Neural progenitor cell (in vitro differentiated cells): ENCODE measurements at regions not wholly inside any gene's neighbourhood (a gene's known extent, or its start where the extent isn't known, plus 50 kb on each side); places are given as distances from the start of the nearest gene placed in this dataset.

Experiments used
- DNase-seq: peaks from one replicate; pipeline ENCODE4 v3.0.0-alpha.2; 2016; ENCODE audit warnings: low spot score
- H2AFZ ChIP-seq: fragments of 200-600 bp; sonication (generic); replicated peaks from 2 replicates; pipeline ENCODE4 v1.6.1; 2016; ENCODE audit warnings: antibody characterized with exemption
- H3F3A ChIP-seq: fragments of 200-600 bp; sonication (generic); 2 replicates; pipeline ENCODE4 v1.6.1; 2016; ENCODE audit warnings: antibody characterized with exemption, low read depth
- H3K27ac ChIP-seq: fragments of 200-600 bp; sonication (generic); 2 replicates; pipeline ENCODE4 v1.5.1; 2016; ENCODE audit warnings: mild to moderate bottlenecking
- H3K27me3 ChIP-seq: fragments of 200-600 bp; sonication (generic); 2 replicates; pipeline ENCODE4 v1.6.1; 2016; ENCODE audit warnings: mild to moderate bottlenecking, moderate library complexity
- H3K36me3 ChIP-seq: fragments of 200-600 bp; sonication (generic); 2 replicates; pipeline ENCODE4 v1.5.1; 2016
- H3K4me1 ChIP-seq: fragments of 200-600 bp; sonication (generic); 2 replicates; pipeline ENCODE4 v1.6.1; 2016; ENCODE audit warnings: mixed run types
- H3K4me2 ChIP-seq: fragments of 200-600 bp; sonication (generic); 2 replicates; pipeline ENCODE4 v1.6.1; 2016
- H3K4me3 ChIP-seq: fragments of 200-600 bp; sonication (generic); 2 replicates; pipeline ENCODE4 v1.5.1; 2016
- H3K79me2 ChIP-seq: fragments of 200-600 bp; sonication (generic); 2 replicates; pipeline ENCODE4 v1.6.1; 2016; ENCODE audit warnings: low read depth
- H3K9ac ChIP-seq: fragments of 200-600 bp; sonication (generic); 2 replicates; pipeline ENCODE4 v1.6.1; 2016
- H3K9me3 ChIP-seq: fragments of 200-600 bp; sonication (generic); 2 replicates; pipeline ENCODE4 v1.5.1; 2016; ENCODE audit warnings: low read depth
- H4K20me1 ChIP-seq: fragments of 200-600 bp; sonication (generic); 2 replicates; pipeline ENCODE4 v1.6.1; 2016; ENCODE audit warnings: low read depth
- H3K27ac Mint-ChIP-seq: 3 replicates; pipeline ENCODE4 v1.8.0; 2021; ENCODE audit warnings: mixed read lengths
- H3K27me3 Mint-ChIP-seq: 2 replicates; pipeline ENCODE4 v1.8.0; 2022; ENCODE audit warnings: low read depth, mild to moderate bottlenecking, inconsistent platforms, moderate library complexity, mixed read lengths; ENCODE audit not compliant: insufficient read depth
- H3K36me3 Mint-ChIP-seq: 3 replicates; pipeline ENCODE4 v1.8.0; 2021; ENCODE audit warnings: mixed read lengths
- H3K4me1 Mint-ChIP-seq: 3 replicates; pipeline ENCODE4 v1.8.0; 2021; ENCODE audit warnings: mixed read lengths
- H3K4me3 Mint-ChIP-seq: 3 replicates; pipeline ENCODE4 v1.8.0; 2021; ENCODE audit warnings: mild to moderate bottlenecking, moderate library complexity, mixed read lengths
- H3K9me3 Mint-ChIP-seq: 3 replicates; pipeline ENCODE4 v1.8.0; 2020; ENCODE audit warnings: mixed read lengths
- CTCF ChIP-seq: fragments of 200-600 bp; sonication (generic); IDR thresholded peaks from 2 replicates; pipeline ENCODE4 v1.5.1; 2017; ENCODE audit warnings: antibody characterized with exemption, mild to moderate bottlenecking
- EZH2 ChIP-seq: fragments of 200-600 bp; sonication (generic); IDR thresholded peaks from 2 replicates; pipeline ENCODE4 v1.6.1; 2017; ENCODE audit warnings: antibody characterized with exemption, mild to moderate bottlenecking, moderate library complexity
- EZH2phosphoT487 ChIP-seq: fragments of 200-600 bp; sonication (generic); IDR thresholded peaks from 2 replicates; pipeline ENCODE4 v1.6.1; 2017; ENCODE audit warnings: antibody characterized with exemption

GRCh38 chr6:53426667-53427270 is 78.0 kb upstream of the ELOVL5 start:
- H3K27ac ChIP-seq: no peak overlapping the region

GRCh38 chr6:53426117-53426516 is 77.4 kb upstream of the ELOVL5 start:
- Histone ChIP-seq H3K4me3 (no peak overlapping the region), H3K4me2 (no peak overlapping the region), H3K9ac (no peak overlapping the region), H2AFZ (no peak overlapping the region), H3K27ac (no peak overlapping the region), H4K20me1 (no peaks in the 10 kb centered on the region), H3K79me2 (no peaks in the 10 kb centered on the region), H3F3A (no peaks in the 10 kb centered on the region), H3K36me3 (no peaks in the 10 kb centered on the region), H3K9me3 (no peaks in the 10 kb centered on the region), H3K4me1 (no peaks in the 10 kb centered on the region), H3K27me3 (no peaks in the 10 kb centered on the region)
- DNase-seq: no peak
- Mint-ChIP-seq H3K9me3 (no peaks in the 10 kb centered on the region), H3K27ac (no peak overlapping the region), H3K4me3 (no peak overlapping the region), H3K27me3 (no peaks in the 10 kb centered on the region), H3K4me1 (no peaks in the 10 kb centered on the region), H3K36me3 (no peaks in the 10 kb centered on the region)
- TF ChIP-seq EZH2phosphoT487 (no peak), EZH2 (no peak), CTCF (no peak)

More at GRCh38 chr6:53426667-53427270, 78.0 kb upstream of the ELOVL5 start:
- Histone ChIP-seq H3K4me3 (no peak overlapping the region), H3K27me3 (no peaks in the 10 kb centered on the region), H3K9ac (no peak overlapping the region), H3K36me3 (no peaks in the 10 kb centered on the region), H3K79me2 (no peaks in the 10 kb centered on the region), H3K4me1 (no peaks in the 10 kb centered on the region), H2AFZ (no peak overlapping the region), H3K9me3 (no peaks in the 10 kb centered on the region), H4K20me1 (no peaks in the 10 kb centered on the region), H3F3A (no peaks in the 10 kb centered on the region), H3K4me2 (no peak overlapping the region)
- peaks cover 5% of the 10 kb centered on the region for H3K4me1 Mint-ChIP-seq
- H3K4me3 Mint-ChIP-seq: no peak overlapping the region
- H3K9me3 Mint-ChIP-seq: no peaks in the 10 kb centered on the region
- no peak overlapping the region for H3K27ac Mint-ChIP-seq
- TF ChIP-seq EZH2 (no peak), CTCF (no peak)
- no peak for DNase-seq
- no peaks in the 10 kb centered on the region for H3K36me3 Mint-ChIP-seq
- peaks cover under 1% of the 10 kb centered on the region for H3K27me3 Mint-ChIP-seq

- no peaks in the 10 kb centered on the region for H4K20me1 ChIP-seq
- Mint-ChIP-seq H3K36me3 (no peaks in the 10 kb centered on the region), H3K27me3 (no peaks in the 10 kb centered on the region), H3K4me3 (no peak overlapping the region), H3K9me3 (no peaks in the 10 kb centered on the region), H3K4me1 (no peaks in the 10 kb centered on the region), H3K27ac (no peak overlapping the region)
- no peaks in the 10 kb centered on the region for H3K79me2 ChIP-seq
- no peak overlapping the region for H3K4me2 ChIP-seq
- no peaks in the 10 kb centered on the region for H3K27me3 ChIP-seq
- no peak for DNase-seq
- H2AFZ ChIP-seq: no peak overlapping the region
- H3F3A ChIP-seq: no peaks in the 10 kb centered on the region
- no peaks in the 10 kb centered on the region for H3K4me1 ChIP-seq
- no peak for TF ChIP-seq EZH2
- no peak for TF ChIP-seq CTCF
- TF ChIP-seq EZH2phosphoT487: no peak
- H3K36me3 ChIP-seq: no peaks in the 10 kb centered on the region
- no peaks in the 10 kb centered on the region for H3K9me3 ChIP-seq
- H3K4me3 ChIP-seq: no peak overlapping the region
- no peak overlapping the region for H3K9ac ChIP-seq
- no peak overlapping the region for H3K27ac ChIP-seq
These were observed 76.4 kb upstream of the ELOVL5 start for GRCh38 chr6:53424976-53425718.
